ENCODE measurements at regions not wholly inside any gene's neighbourhood (a gene's known extent, or its start where the extent isn't known, plus 50 kb on each side); places are given as distances from the start of the nearest gene placed in this dataset.

DNA sequence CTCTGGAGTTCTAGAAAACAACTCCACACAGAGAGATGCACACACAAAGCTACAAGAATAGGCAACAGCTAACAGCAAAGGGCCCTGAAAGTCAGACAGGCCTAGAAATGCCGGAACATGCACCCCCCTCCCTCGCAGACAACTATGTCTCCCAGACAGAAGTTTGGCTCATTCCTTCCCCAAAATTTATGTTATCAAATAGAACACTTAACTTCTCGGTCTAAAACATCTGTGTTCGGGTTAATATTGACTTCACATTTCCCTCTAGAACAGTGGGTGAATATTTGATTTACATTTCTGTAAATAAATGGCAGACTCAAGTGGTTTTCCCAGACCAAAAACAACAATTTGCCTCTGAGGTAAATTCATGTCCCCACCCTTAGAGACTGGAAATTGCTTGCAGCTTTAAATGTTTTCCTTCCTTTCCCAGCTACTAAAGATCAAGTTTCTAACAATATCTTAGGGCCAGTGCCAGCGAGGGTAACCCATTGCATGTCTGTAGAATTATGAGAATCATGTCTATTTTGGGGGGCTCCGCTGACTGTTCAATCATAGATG is 92.5 kb upstream of the INHBA start:
- DNase-seq (ENCODE audit: low spot score) = peak; percentile 6

- no peak for DNase-seq (ENCODE audit: low spot score)
These were observed 90.7 kb upstream of the INHBA start for GRCh38 chr7:41793556-41793955.

- DNase-seq (ENCODE audit: low spot score) = no peak
These were observed 89.2 kb upstream of the INHBA start for GRCh38 chr7:41792120-41792519.

GRCh38 chr7:41788556-41788955 is 85.7 kb upstream of the INHBA start:
- no peak for DNase-seq (ENCODE audit: low spot score)

- DNase-seq (ENCODE audit: low spot score) = no peak
These were observed 84.9 kb upstream of the INHBA start for GRCh38 chr7:41787651-41788350.

GRCh38 chr7:41786944-41787343 is 84.1 kb upstream of the INHBA start:
- peak; percentile 14 for DNase-seq (ENCODE audit: low spot score)

DNA sequence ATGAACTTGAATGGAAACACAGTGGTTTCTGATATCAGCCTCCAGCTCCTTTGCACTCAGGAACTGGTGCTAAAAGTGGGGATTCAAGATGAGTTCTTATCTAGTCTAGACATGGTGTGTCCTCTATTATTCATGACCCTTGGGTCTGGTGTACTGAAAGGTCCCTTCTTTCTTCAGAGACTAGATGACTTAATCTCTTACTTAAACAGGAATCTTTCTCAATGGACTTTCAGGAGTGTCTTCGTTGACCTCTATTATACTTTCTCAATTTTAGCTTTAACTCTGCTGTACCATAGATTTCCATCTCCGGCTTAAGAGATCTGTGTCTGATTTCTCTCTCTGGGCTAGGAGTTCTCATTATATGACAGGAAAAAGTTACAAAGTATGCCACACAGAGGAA is 83.5 kb upstream of the INHBA start:
- no peak for DNase-seq (ENCODE audit: low spot score)

GRCh38 chr7:41785840-41786239 is 83.0 kb upstream of the INHBA start:
- no peak for DNase-seq (ENCODE audit: low spot score)

DNA sequence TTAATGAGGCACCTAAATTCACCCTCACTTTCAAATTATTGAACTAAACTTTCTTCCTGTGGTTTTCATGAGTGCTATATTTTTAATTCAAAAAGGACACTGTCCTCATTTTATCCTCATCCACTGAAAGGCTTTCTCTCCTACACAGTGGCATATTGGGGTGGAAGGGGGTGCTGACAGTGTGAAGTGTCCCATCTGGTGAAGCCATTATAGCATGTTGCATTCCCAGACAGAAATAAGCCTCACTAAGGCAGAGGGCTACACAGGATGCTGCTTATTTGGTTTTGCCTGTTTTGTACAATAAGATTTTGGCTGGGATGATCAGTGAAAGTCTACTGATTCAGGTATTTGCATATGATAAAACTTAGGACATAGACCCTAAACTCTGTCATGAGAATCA is 82.4 kb upstream of the INHBA start:
- no peak for DNase-seq (ENCODE audit: low spot score)

GRCh38 chr7:41779918-41780317 is 77.0 kb upstream of the INHBA start:
- DNase-seq (ENCODE audit: low spot score) = peak; percentile 43

GRCh38 chr7:41777894-41778596 is 75.2 kb upstream of the INHBA start:
- DNase-seq (ENCODE audit: low spot score) = peak; percentile 6

DNA sequence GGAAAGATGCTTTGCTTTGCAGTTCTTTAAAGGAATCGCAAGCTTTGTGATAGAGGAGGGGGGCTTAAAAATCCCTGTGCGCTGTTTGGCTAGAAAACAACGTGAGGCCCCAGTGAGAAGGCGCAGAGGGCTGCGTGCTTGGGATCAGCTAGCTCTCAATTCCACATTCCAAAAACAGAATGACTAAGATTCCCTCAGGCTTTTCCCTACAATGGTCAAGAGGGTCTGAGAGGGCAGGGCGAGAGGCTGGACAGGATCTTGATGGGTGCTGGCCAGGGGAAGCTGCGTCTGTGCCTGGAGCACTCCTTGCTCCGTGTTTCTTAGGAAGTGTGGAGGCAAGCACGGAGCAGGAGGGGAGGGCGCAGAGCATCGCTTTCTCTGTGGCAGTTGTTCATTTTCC is 72.1 kb upstream of the INHBA start:
- no peak for DNase-seq (ENCODE audit: low spot score)

- DNase-seq (ENCODE audit: low spot score) = no peak
These were observed 70.9 kb upstream of the INHBA start for GRCh38 chr7:41773756-41774155.

DNA sequence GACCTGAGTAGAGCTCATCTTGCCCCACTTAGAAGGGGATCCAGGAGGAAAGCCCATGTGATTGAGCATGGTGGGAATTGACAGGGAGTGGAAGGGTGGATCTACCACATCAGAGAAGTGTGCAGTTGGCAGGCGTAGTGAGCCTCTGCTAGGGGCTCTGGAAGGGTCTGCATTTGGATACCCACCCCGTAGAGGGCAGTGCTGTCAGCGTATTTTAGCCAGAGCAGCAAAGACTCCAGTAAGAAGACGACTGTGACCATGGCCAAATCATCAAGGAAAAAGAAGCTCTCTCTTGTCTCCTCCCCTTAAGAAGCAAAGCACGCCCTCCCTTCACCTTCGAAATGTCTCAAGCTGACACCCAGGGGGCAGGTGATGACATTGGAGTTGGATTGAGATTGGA is 68.8 kb upstream of the INHBA start:
- DNase-seq (ENCODE audit: low spot score) = no peak

DNA sequence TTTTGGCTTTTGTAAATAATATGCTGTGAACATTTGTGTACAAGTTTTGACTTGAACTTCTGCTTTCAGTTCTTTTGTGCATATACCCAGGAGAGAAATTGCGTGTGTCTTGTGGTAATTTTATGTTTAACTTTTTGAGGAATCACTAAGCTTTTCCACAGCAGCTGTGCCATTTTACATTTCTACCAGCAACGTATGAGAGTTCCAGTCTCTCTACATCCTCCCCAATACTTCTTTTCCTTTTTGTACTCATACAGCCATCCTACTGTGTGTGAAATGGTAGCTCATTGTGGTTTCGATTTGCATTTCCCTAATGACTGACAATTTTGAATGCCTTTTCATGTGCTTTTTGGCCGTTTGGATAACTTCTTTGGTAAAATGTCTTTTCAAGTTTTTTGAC is 66.3 kb upstream of the INHBA start:
- DNase-seq (ENCODE audit: low spot score) = no peak

DNA sequence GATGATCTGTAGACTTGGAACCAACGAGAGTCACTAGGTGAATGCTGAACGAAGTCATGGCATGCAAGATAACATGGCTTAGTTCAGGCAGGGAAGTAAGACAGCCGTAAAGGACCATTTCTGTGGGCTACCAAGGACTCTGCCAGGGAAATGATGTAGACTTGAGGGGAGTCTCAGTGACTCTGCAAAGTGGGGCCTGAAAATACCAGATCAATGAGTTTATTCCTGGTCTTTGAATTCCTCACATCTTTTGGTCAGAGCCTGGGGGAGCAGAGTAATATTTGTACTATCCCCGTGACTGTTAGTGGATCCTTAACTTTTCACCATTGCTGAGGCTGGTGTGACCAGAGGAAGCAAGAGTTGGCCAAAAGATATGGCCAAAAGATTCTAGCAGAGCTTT is 60.7 kb upstream of the INHBA start:
- no peak for DNase-seq (ENCODE audit: low spot score)

DNA sequence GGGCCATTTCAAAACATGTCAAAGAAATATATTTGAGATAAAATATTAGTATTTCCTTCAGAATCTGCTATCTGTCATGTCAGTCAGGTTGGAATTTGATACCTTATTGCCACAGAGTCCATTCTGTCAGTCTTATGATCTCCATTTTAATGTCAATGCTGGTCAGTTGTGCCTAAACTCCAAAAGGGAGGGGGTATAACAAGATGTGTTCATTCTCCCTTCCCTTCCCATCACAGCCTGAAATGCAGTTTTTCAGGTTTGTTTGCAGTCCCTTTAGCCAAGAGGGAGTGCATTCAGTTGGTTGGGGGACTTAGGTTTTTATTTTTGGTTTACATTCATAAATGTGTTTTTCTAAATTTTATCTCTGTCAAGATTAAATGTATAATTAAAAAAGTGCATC is 59.8 kb upstream of the INHBA start:
- no peak for DNase-seq (ENCODE audit: low spot score)

GRCh38 chr7:41760293-41760692 is 57.4 kb upstream of the INHBA start:
- DNase-seq (ENCODE audit: low spot score) = no peak

DNA sequence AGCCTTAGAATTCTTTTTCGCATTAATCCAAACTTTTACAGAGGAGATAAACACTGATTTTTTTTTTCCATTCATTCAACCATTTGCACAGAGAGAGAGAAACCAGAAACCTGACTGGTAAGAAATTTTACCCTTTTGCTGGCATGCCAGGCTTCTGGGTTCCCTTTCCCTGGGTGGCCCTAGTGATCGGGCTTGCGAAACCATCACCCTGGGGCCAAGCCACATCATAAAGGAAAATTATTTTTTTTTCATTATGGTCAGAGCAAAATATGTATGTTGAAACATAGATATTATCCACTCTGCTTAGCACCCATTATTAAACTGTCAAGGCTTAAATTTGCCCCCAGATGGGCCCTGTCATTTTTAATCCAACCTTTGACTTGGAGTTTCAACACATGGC is 55.4 kb upstream of the INHBA start:
- no peak for DNase-seq (ENCODE audit: low spot score)

DNA sequence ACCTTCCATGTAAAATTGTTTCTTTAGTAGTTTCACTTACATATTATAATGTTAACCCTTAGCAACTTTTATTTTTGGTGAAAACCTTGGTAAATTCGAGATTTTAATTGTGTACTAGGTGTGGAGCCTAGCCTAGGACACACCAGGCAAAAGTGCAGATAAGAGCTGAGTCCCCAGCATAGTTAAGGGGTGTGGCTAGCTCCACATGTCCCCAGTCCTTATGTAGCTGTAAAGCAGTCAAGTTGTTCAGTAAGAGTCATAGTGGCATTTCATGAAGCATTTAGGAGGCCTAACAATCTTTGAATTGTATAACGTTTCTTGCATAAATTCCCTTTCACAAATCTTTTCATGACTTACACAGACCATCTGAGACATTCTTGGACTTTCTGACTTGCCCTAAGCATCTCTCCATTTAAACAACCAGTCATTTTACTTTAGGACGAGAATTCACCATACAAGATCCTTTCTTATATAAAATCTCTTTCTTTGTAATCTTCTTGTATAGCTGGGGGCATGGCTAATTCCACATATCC is 53.8 kb upstream of the INHBA start:
- no peak for DNase-seq (ENCODE audit: low spot score)

- no peak for DNase-seq (ENCODE audit: low spot score)
These were observed 52.2 kb upstream of the INHBA start for GRCh38 chr7:41755096-41755495.

GRCh38 chr7:41754046-41754445 is 51.2 kb upstream of the INHBA start:
- peak; percentile 47 for DNase-seq (ENCODE audit: low spot score)

Data from umbilical cord (tissue), 1 donor.